Osteoblast (primary cell): ENCODE measurements at regions not wholly inside any gene's neighbourhood (a gene's known extent, or its start where the extent isn't known, plus 50 kb on each side); places are given as distances from the start of the nearest gene placed in this dataset.
"Not testable (repeated sequence)": the region's sequence is repeated elsewhere in the genome, so short reads cannot be mapped to it uniquely, and the experiment has no call there.

Source experiments
- DNase-seq: peaks from one replicate; pipeline ENCODE4 v3.0.0; 2011; ENCODE audit warnings: low spot score, mixed read lengths; ENCODE audit not compliant: insufficient read length; ENCODE audit errors: missing footprints
- H2AFZ ChIP-seq: 2 replicates; pipeline ENCODE4 v1.6.0; 2011; ENCODE audit warnings: mild to moderate bottlenecking, low read length
- H3K27ac ChIP-seq: 2 replicates; pipeline ENCODE4 v1.5.1; 2011; ENCODE audit warnings: mild to moderate bottlenecking, low read depth, low read length, moderate library complexity
- H3K27me3 ChIP-seq: 2 replicates; pipeline ENCODE4 v1.6.0; 2012; ENCODE audit warnings: mild to moderate bottlenecking, control low read depth, inconsistent platforms, low read length, moderate library complexity; ENCODE audit not compliant: insufficient read depth
- H3K36me3 ChIP-seq: 2 replicates; pipeline ENCODE4 v1.5.1; 2011; ENCODE audit warnings: mild to moderate bottlenecking, low read length, control low read depth, moderate library complexity; ENCODE audit not compliant: insufficient read depth
- H3K4me1 ChIP-seq: 2 replicates; pipeline ENCODE4 v1.5.1; 2011; ENCODE audit warnings: mild to moderate bottlenecking, low read length, control low read depth, moderate library complexity; ENCODE audit not compliant: insufficient read depth
- H3K4me2 ChIP-seq: 2 replicates; pipeline ENCODE4 v1.6.0; 2011; ENCODE audit warnings: mild to moderate bottlenecking, low read length; ENCODE audit not compliant: insufficient read depth
- H3K4me3 ChIP-seq: fragments of 200-600 bp; sonication (generic); 3 replicates; pipeline ENCODE4 v1.5.1; 2012; ENCODE audit warnings: mild to moderate bottlenecking, low read length, inconsistent platforms; ENCODE audit not compliant: insufficient read depth
- H3K79me2 ChIP-seq: 2 replicates; pipeline ENCODE4 v1.6.0; 2012; ENCODE audit warnings: mild to moderate bottlenecking, low read length, control low read depth, inconsistent platforms; ENCODE audit not compliant: insufficient read depth
- H3K9me3 ChIP-seq: 2 replicates; pipeline ENCODE4 v1.5.1; 2011; ENCODE audit warnings: low read depth, low read length, control low read depth
- H4K20me1 ChIP-seq: 2 replicates; pipeline ENCODE4 v1.6.0; 2012; ENCODE audit warnings: mild to moderate bottlenecking, low read length, control low read depth; ENCODE audit not compliant: insufficient read depth
- CTCF ChIP-seq: IDR thresholded peaks from 2 replicates; pipeline ENCODE4 v1.5.1; 2011; ENCODE audit warnings: mild to moderate bottlenecking, low read depth, low read length, moderate library complexity; ENCODE audit errors: extremely low read depth

GRCh38 chr2:224217233-224217961 lies 178.3 kb upstream of the SERPINE2 start:
- H3K4me3 ChIP-seq, result no peak overlapping the region
- no peaks in the 10 kb centered on the region for H3K79me2 ChIP-seq
- no peak for DNase-seq
- H3K4me2 ChIP-seq, result no peak overlapping the region
- H3K27me3 ChIP-seq, result no peaks in the 10 kb centered on the region
- TF ChIP-seq CTCF, result no peak
- no peaks in the 10 kb centered on the region for H3K36me3 ChIP-seq
- H3K27ac ChIP-seq, result peak overlapping the region; percentile 58
- peaks cover 4% of the 10 kb centered on the region for H3K9me3 ChIP-seq
- peaks cover 34% of the 10 kb centered on the region for H3K4me1 ChIP-seq
- H4K20me1 ChIP-seq, result no peaks in the 10 kb centered on the region
- no peak overlapping the region for H2AFZ ChIP-seq

GRCh38 chr2:224215611-224216010 lies 176.5 kb upstream of the SERPINE2 start:
- DNase-seq, H3K27me3 ChIP-seq, H3K27ac ChIP-seq, H3K79me2 ChIP-seq, H2AFZ ChIP-seq, H3K4me3 ChIP-seq, H3K4me2 ChIP-seq, H3K36me3 ChIP-seq, H4K20me1 ChIP-seq, H3K9me3 ChIP-seq: not testable (repeated sequence)
- H3K4me1 ChIP-seq, result peaks cover 21% of the 10 kb centered on the region

GRCh38 chr2:224213396-224213795 lies 174.3 kb upstream of the SERPINE2 start:
- Histone ChIP-seq H2AFZ (no peak overlapping the region), H3K4me1 (peaks cover 12% of the 10 kb centered on the region), H3K27ac (no peak overlapping the region), H3K27me3 (no peaks in the 10 kb centered on the region), H4K20me1 (no peaks in the 10 kb centered on the region), H3K4me3 (no peak overlapping the region), H3K36me3 (no peaks in the 10 kb centered on the region), H3K79me2 (no peaks in the 10 kb centered on the region), H3K4me2 (no peak overlapping the region), H3K9me3 (peaks cover 3% of the 10 kb centered on the region)
- no peak for TF ChIP-seq CTCF
- no peak for DNase-seq

GRCh38 chr2:224211791-224212190 lies 172.7 kb upstream of the SERPINE2 start:
- no peaks in the 10 kb centered on the region for H4K20me1 ChIP-seq
- no peak overlapping the region for H2AFZ ChIP-seq
- peaks cover 5% of the 10 kb centered on the region for H3K4me1 ChIP-seq
- H3K36me3 ChIP-seq, result no peaks in the 10 kb centered on the region
- no peaks in the 10 kb centered on the region for H3K27me3 ChIP-seq
- no peak overlapping the region for H3K27ac ChIP-seq
- no peaks in the 10 kb centered on the region for H3K79me2 ChIP-seq
- DNase-seq, result no peak
- H3K4me3 ChIP-seq, result no peak overlapping the region
- no peak for TF ChIP-seq CTCF
- no peak overlapping the region for H3K4me2 ChIP-seq
- no peaks in the 10 kb centered on the region for H3K9me3 ChIP-seq
